Middle frontal gyrus (tissue), 1 donor: ENCODE measurements at regions not wholly inside any gene's neighbourhood (a gene's known extent, or its start where the extent isn't known, plus 50 kb on each side); places are given as distances from the start of the nearest gene placed in this dataset.
A peak's percentile ranks its signal among the peaks of the same experiment; 100 is the strongest.
"Not testable (repeated sequence)": the region's sequence is repeated elsewhere in the genome, so short reads cannot be mapped to it uniquely, and the experiment has no call there.

Source experiments
- DNase-seq: peaks from one replicate; pipeline ENCODE4 v3.0.0-alpha.2; 2015; ENCODE audit warnings: low spot score; ENCODE audit errors: extremely low spot score

DNA sequence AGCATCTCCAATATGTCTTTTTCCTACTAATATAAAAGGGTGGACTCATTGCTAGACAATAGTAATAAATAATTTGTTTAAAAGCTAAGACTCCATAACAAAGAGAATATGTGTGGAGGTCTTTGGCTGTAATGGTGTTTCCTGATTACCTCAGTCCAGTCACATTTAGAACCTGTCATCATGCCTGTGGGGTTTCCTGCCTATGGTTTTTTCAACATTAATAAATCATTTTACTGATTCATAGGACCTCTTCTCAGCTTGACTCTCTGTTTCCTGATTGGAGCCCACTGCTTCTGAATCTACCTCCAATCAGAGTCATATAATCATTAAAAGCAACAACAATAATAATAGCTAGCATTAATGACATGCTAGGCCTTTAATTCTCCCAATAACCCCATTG is 52.4 kb upstream of the GNAI1 start:
- no peak for DNase-seq

DNA sequence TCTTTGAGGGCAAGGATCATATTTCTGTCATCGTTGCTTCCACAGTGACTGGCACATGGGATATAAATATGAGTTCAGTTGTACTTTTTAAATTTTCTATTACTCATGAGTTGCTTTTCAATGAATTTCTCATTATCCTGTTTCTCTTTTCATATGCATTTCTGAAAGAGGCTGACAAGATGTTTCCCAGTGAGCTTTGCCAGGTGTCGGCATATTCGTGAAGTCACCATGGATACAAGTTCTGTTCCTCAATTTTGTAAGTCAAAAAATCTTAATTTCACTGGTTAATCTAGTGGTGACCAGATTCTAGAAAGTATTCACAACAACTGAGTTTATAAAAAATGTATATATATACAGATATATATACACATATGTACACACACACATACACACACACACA is 55.7 kb upstream of the GNAI1 start:
- no peak for DNase-seq

DNA sequence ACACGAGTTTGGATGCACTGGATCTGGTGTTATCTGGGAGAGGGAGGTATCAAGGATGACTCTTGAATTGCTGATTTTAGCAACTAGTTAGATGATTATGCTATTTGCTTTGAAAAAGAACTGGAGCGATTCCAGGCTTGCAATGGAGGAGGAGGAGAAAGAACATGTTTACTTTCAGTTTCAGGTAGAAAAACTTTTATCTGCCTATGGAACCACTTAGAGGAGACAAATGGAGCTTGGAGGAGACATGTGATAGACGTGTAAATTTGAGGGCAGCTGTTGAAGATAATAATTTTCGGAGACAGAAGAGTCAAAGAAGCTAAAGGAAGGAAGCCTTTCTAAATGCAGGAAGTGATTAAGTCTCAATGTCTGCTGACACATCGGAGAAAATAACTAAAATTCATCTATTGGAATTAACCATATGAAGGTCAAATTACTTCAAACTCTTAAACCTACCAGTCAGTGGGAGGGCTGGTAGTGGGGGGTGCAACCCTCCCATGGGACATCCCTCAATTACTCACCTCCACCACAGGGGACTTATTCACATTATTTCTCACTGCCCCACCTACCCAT is 56.4 kb upstream of the GNAI1 start:
- no peak for DNase-seq

DNA sequence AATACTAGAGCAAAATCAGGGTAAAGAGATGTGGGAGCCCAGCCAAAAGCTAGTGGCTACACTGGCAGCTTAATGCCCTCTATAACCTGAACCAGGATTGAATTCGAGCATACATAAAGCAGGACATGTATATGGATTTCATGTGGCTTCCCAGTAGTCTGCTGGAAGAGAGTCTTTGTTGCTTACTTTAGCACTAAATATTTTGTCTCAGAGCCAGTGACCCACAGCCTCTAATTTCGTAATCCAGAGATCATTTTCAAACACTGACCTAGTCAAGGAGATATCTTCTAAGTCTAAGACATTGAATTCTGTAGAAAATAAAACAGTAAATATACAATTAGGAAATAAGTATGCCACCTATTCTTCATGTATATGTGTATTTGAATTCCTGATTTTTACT is 64.2 kb upstream of the GNAI1 start:
- DNase-seq, result no peak

DNA sequence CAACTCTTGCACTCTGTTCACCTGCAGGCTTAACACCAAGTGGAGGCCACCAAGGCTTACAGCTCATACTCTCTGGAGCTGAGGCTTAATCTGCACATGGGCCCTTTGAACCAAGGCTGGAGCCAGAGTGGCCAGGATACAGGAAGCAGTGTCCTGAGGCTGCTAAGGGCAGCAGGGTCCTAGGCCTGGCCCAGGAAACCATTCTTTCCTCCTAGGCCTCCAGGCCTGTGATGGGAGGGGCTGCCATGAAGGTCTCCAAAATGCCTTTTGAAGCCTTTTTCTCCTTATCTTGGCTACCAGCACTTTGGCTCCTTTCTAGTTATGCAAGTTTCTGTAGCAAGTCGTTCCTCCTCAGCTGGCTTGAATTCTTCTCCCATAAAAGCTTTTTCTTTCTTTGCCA is 68.0 kb upstream of the GNAI1 start:
- no peak for DNase-seq

DNA sequence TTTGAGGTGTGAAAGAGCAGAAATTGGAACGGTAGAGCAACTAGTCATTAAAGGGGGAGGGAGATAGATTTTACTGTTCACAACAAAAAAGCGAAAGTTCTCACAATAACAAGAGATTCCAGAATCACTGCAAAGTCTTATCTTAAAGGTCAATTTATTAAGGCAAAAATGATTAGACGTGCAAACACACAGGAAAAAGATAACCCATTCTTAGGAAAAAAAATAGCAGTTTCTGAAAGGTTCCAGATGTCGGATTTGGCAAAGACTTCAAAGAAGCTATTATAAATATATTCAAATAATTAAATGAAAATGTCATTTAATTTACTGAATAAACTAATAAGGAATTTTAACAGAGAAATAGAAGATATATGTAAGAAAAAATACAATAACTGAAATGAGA is 70.8 kb upstream of the GNAI1 start:
- DNase-seq, result no peak

DNA sequence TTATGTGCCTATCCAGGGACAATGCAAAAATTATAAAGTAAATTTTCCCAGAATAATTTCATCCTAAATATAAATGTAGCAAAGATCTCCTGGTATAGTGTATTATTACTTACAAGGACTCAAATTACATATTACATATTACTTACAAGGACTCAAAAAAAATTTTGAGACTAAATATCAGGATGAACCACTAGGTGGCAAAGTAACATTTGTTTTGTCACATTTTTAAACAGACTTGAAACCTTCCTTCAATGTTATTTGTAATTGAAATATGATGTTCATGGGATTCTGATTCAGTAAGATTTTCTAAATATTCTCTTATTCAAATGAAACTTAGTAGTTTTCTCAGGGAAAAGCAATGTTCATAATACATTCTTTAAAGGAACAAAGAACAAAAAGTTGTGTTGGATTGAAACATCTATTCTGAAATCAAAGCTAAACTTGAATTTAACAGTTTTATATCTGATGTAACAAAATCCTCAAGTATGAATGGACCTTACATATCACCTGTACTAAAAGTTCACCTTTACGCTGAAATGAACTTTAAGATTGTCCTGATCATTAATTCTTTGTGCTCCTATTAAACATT is 74.3 kb upstream of the GNAI1 start:
- peak; percentile 65 for DNase-seq

DNA sequence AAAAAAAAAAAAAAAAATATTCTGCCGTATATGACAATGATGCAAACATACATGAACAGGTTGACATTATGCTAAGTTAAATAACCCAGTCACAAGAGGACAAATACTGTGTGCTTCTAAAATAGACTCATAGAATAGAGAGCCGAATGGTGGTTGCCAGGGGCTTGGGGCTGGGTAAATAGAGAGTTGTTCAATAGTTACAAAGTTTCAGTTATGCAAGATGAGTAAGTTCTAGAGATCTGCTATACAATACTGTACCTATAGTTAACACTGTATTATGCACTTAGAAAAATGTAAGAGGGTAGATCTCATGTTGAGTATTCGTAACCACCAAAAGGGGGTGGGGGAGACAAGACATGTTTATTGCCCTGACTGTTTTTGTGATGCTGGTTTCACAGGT is 77.1 kb upstream of the GNAI1 start:
- no peak for DNase-seq

DNA sequence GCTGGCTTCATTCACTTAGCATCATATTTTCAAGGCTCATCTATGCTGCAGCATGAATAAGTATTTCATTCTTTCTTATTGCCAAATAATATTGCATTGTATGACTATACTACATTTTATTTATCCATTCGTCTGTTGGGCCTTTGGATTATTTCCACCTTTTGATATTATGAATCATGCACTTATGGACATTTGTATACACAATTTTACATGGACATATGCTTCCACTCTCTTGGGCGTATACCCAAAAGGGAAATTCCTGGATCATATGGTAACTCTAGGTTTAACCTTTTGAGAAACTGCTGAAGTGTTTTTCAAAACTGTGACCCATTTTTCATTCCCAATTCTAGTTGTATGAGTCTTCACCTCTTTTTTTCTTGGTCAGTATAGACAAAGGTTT is 80.3 kb upstream of the GNAI1 start:
- no peak for DNase-seq

- DNase-seq, result no peak
Observed at GRCh38 chr7:80053124-80053523, 81.5 kb upstream of the GNAI1 start.

DNA sequence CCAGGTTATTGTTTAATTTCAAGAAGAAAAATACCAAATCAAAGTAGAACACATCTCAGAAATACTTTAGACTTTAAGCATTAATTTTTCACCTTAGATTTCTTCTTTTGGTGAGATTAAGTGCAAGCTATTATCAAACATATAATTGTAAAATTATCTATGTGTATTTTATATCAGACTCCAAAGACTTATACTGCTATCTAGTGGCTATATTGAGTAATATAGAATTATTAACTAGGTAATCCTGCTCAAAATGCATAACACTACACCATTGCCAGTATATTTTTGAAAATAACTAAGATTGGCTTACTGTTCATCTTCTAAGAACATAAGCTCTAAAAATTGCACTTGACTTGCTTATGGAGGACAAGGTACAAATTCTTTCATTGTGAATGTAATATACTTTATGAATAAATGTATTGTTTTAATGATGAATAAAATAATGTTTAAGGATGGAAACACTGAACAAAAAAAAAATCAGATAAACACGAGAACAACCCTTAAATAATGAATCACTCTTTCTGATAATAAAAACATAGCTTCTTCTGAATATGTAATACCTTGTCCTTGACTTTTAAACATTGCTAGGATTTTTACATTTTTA is 86.7 kb upstream of the GNAI1 start:
- DNase-seq, result no peak

DNA sequence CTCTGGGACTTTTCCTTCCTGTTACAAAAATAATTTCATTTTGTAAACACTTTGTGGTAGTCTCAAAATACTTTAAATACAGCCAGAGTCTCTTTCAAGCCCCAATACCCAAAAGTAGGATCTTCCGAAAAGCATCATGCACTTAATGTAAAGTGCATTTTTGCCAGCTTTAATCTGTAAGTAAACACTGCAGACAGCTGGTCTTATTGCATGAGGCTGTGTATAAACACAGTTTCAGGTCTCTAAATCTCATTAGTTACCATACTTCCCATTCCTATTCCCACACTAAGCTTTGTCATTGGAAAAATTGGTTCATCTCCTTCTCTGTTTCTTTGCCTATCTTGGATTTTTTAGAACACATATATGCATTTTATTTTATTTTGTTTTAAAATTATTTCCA is 87.6 kb upstream of the GNAI1 start:
- no peak for DNase-seq

- DNase-seq, result no peak
Observed at GRCh38 chr7:80044796-80045195, 89.8 kb upstream of the GNAI1 start.

DNA sequence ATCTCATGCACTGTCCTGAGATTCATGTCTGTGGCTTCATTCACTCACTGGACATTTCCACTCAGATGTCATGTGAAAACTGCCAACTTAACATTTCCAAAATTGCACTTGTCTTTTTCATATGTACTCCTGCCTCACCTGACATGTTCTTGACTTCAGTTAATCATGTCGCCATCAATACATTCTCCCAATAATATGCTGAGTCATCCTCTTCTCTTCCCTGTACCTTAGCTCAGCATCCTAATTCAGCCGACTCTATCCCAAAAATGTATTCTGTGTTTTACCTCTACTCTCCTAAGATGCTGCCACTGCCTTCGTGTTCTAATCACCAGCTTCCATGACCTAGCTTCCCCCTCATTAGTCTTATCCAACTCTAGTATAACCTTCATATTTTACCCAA is 93.9 kb upstream of the GNAI1 start:
- no peak for DNase-seq

DNA sequence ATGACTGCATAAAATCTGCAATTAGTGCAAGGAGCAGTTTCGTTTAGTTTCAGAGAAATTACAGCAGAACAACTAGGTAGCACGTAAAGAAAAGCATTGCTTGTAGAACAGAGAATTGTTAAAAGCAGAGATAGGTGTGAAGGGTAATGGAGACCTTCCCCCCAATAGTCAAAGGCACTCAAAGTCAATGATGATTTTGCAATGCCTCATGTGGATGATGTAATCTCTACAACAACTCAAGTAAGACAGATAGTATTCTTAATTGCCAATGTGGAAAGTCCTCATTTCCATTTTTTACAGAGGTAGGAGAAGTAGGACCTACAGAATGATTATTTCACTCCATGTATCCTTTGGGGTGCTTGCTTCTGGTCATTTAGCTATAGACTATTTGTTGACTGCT is 94.3 kb upstream of the GNAI1 start:
- no peak for DNase-seq

DNA sequence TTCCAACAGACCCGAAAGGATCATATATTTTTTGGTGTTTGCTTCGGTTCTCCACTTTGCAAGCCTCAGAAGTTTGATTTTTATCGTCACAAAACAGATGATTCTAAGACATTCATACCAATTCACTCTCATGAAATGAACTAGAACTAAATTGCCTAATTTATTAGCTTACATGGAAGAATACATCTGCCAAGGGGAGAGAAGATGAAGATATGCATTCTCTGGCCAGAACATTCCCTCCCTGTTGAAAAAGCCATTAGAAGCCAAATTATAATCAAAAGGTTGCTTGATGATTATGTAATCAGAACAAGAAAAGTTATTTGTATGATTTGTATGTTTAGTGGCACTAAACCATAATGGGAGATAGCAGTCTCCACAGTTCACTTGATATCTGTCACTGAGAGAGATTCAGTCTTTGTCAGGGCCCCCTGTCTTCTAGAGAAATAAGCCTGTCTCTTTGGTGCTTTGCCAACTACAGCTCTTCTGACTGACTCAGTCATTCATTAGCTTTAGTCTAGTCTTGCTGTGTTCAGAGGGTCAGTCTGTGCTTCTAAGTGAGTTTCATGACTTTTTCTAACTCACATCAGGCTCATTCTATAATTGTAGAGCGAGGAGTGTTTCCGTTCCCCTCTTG is 95.3 kb upstream of the GNAI1 start:
- DNase-seq, result no peak

- no peak for DNase-seq
Observed at GRCh38 chr7:80037689-80038088, 96.9 kb upstream of the GNAI1 start.

- no peak for DNase-seq
Observed at GRCh38 chr7:80036107-80036506, 98.5 kb upstream of the GNAI1 start.

DNA sequence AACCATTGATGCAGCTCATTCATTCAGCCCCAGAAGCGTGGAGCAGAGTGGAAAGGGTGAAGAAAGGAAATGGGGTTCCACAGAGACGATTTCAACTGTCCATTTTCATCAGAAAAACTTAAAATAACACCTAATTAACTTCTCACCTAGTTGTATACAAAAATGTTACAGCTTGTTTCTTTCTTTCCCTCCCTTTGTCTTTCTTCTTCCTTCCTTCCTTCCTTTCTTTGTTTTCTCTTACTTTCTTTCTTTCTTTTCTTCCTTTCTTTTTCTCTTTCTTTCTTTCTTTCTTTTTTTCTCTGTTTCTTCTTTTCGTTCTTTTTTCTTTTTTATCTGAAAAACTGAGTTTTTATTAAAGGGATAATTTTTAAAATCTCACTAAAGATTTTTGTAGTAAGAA is 105.9 kb upstream of the GNAI1 start:
- DNase-seq, result no peak

- no peak for DNase-seq
Observed at GRCh38 chr7:80027611-80028173, 106.9 kb upstream of the GNAI1 start.

DNA sequence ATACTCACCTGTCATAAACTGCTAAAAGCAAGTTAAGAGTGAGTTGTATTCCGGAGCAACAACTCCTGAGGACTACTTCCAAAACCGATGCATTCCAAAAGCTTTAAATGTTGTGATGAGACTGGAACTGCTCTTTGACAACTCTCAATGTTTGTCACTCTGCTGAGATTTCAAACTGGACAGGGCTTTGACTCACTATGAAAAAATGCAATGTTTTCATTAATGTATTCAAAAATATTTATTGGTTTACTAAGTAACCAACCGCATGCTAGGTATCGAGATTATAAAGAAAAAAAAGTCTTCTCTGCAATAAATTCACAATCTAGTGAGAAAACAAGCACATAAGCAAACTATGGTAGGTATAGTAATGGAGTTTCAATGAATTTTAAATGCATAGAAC is 107.9 kb upstream of the GNAI1 start:
- no peak for DNase-seq

GRCh38 chr7:80020277-80020676 is 114.4 kb upstream of the GNAI1 start:
- DNase-seq, result not testable (repeated sequence)

- not testable (repeated sequence) for DNase-seq
Observed at GRCh38 chr7:80019809-80020207, 114.8 kb upstream of the GNAI1 start.
